B cell (primary cell): ENCODE measurements at regions not wholly inside any gene's neighbourhood (a gene's known extent, or its start where the extent isn't known, plus 50 kb on each side); places are given as distances from the start of the nearest gene placed in this dataset.

Source experiments
- ATAC-seq: fragments of 200-7000 bp; cut with Tn5 transposase; one replicate; pipeline ENCODE4 v1.10.0; 2021; ENCODE audit warnings: low read depth, mild to moderate bottlenecking, moderate number of reproducible peaks, moderate library complexity
- CTCF ChIA-PET: fragments of 350-600 bp; sonication (Branson Sonifier 250); formaldehyde crosslinking; loops from one replicate; lab custom pipeline; 2021; ENCODE audit warnings: antibody characterized with exemption, inconsistent platforms; lab: Charles Lee
- POLR2A ChIA-PET: fragments of 350-600 bp; sonication (Branson Sonifier 250); formaldehyde crosslinking; loops from one replicate; lab custom pipeline; 2021; ENCODE audit warnings: antibody characterized with exemption; lab: Charles Lee
- DNase-seq: peaks from one replicate; pipeline ENCODE4 v3.0.0; 2013
- H2AFZ ChIP-seq: 2 replicates; pipeline ENCODE4 v1.6.1; 2012; ENCODE audit warnings: mild to moderate bottlenecking, low read depth, low read length; ENCODE audit not compliant: insufficient read depth, poor library complexity, severe bottlenecking
- H3K27ac ChIP-seq, 2 donors: 1 replicate in 1 of 2; 2 replicates in 1 of 2; pipeline ENCODE4 v1.5.1; 2012 to 2013; ENCODE audit warnings: low read length in 2 of 2, mild to moderate bottlenecking in 2 of 2, moderate library complexity in 1 of 2
- H3K27me3 ChIP-seq, 4 experiments: fragments of 200-600 bp in 1 of 4; sonication (generic) in 1 of 4; replicated peaks in 1 of 4; 1 replicate in 2 of 4; 2 replicates in 2 of 4; pipeline versions ENCODE4 v1.6.1 to v1.7.0; 2013 to 2016; ENCODE audit warnings: low read length in 3 of 4, mild to moderate bottlenecking in 2 of 4, mixed read lengths in 1 of 4, moderate library complexity in 1 of 4; ENCODE audit not compliant: insufficient read depth in 4 of 4, control insufficient read depth in 3 of 4; ENCODE audit errors: control extremely low read depth in 1 of 4
- H3K36me3 ChIP-seq, 2 experiments: replicated peaks in 1 of 2; 1 replicate in 1 of 2; 2 replicates in 1 of 2; pipeline versions ENCODE4 v1.6.1 to v1.7.1; 2013; ENCODE audit warnings: low read length in 1 of 2; ENCODE audit not compliant: insufficient read depth in 2 of 2, control insufficient read depth in 1 of 2; ENCODE audit errors: control extremely low read depth in 1 of 2, extremely low read depth in 1 of 2
- H3K4me1 ChIP-seq, 2 donors: fragments of 200-600 bp in 1 of 2; sonication (generic) in 1 of 2; 1 replicate in 1 of 2; 2 replicates in 1 of 2; pipeline versions ENCODE4 v1.5.1 to v1.6.1; 2013 to 2017; ENCODE audit warnings: low read length in 2 of 2; ENCODE audit not compliant: control insufficient read depth in 2 of 2, insufficient read depth in 2 of 2
- H3K4me2 ChIP-seq: replicated peaks from 2 replicates; pipeline ENCODE3; 2012; ENCODE audit warnings: mild to moderate bottlenecking, low read depth, low read length; ENCODE audit not compliant: poor library complexity, severe bottlenecking
- H3K4me3 ChIP-seq, 5 experiments: fragments of 200-600 bp in 1 of 5; sonication (generic) in 1 of 5; 1 replicate in 3 of 5; 2 replicates in 2 of 5; pipeline versions ENCODE4 v1.5.1 to v1.7.0; 2011 to 2016; ENCODE audit warnings: low read length in 4 of 5, mild to moderate bottlenecking in 4 of 5, low read depth in 2 of 5, control low read depth in 1 of 5, moderate library complexity in 1 of 5; ENCODE audit not compliant: insufficient read depth in 1 of 5; ENCODE audit errors: control extremely low read depth in 1 of 5, extremely low read depth in 1 of 5
- H3K79me2 ChIP-seq: fragments of 200-600 bp; sonication (generic); one replicate; pipeline ENCODE4 v1.6.0; 2016; ENCODE audit warnings: low read length; ENCODE audit not compliant: control insufficient read depth, insufficient read depth
- H3K9ac ChIP-seq: fragments of 200-600 bp; sonication (generic); 2 replicates; pipeline ENCODE4 v1.6.1; 2017; ENCODE audit warnings: mild to moderate bottlenecking, low read length, moderate library complexity
- H3K9me3 ChIP-seq, 3 donors: one replicate each; pipeline versions ENCODE4 v1.6.1 to v1.7.1; 2013; ENCODE audit warnings: low read length in 2 of 3; ENCODE audit not compliant: control insufficient read depth in 2 of 3, insufficient read depth in 1 of 3; ENCODE audit errors: control extremely low read depth in 1 of 3
- H4K20me1 ChIP-seq: 2 replicates; pipeline ENCODE4 v1.6.0; 2012; ENCODE audit warnings: mild to moderate bottlenecking, low read length; ENCODE audit not compliant: insufficient read depth, control insufficient read depth, poor library complexity, severe bottlenecking
- H3K27ac Mint-ChIP-seq: one replicate; pipeline ENCODE4 v1.8.0; 2021; ENCODE audit warnings: mixed read lengths
- H3K27me3 Mint-ChIP-seq: one replicate; pipeline ENCODE4 v1.8.0; 2021; ENCODE audit warnings: mixed read lengths
- H3K4me1 Mint-ChIP-seq: one replicate; pipeline ENCODE4 v1.8.0; 2021; ENCODE audit warnings: mixed read lengths
- H3K4me3 Mint-ChIP-seq: one replicate; pipeline ENCODE4 v1.8.0; 2021; ENCODE audit warnings: mixed read lengths
- H3K9me3 Mint-ChIP-seq: one replicate; pipeline ENCODE4 v1.8.0; 2022; ENCODE audit warnings: mixed read lengths; ENCODE audit not compliant: insufficient read depth
- EZH2 ChIP-seq: IDR thresholded peaks from 2 replicates; pipeline ENCODE4 v1.6.1; 2012; ENCODE audit warnings: borderline replicate concordance, low read depth, mild to moderate bottlenecking, moderate library complexity, low read length; ENCODE audit not compliant: insufficient read depth, poor library complexity, severe bottlenecking
- WGBS: methylation state at CpG from one replicate; pipeline ENCODE4 v1.1.5; 2013; ENCODE audit warnings: missing lambda C conversion rate; ENCODE audit not compliant: insufficient coverage; 5-methylcytosine and 5-hydroxymethylcytosine counted together
- intact Hi-C: fragments of 100-400 bp; cut with micrococcal nuclease; formaldehyde crosslinking; loops from one replicate; pipeline ENCODE4 v1.10.0; 2022
- TF ChIP-seq, protein P1 (sequence below): fragments of 200-600 bp; IDR thresholded peaks from one replicate; pipeline ENCODE4 v1.8.0; 2022; ENCODE audit warnings: antibody characterized with exemption, mild to moderate bottlenecking

DNA sequence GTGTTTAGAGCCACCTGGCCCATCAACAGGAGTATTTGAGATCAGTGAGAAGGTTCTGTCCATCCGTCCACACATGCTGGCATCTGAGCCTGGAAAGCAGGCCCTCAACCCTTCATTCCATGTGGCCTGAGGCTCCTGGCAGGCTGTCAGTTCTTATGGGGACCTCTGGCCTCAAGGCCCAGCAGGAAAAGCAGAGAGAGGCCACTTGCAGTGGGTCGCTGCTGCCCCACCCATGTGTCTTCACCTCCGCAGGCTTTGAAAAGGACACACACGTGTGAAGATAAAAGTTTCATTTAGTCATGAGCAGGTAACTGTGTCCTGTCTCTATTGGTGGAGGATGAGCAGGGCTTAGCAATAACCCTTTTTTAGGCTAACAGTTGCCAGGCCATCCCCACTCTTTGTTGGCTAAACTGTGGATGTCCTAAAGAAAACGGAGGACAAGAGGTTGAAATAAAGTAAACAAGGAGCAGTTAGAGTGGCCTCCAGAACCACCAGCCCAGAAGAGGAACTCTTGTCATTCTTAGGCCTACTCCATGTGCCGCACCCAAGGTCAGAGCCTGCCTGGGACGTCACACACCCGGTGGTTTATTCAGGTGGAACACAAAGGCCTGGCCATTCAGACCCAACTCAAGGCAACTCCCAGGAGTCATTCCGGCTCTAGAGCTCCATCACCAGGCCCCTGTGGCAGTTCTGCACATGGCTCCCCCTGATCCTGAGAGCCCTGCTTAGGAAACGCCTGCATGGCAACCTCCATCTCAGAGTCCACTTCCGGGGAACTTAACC, 143.4 kb upstream of the CST7 start:
- no peaks in the 10 kb centered on the region for H3K9me3 Mint-ChIP-seq
- Histone ChIP-seq H3K4me2 (no peak overlapping the region), H2AFZ (no peak overlapping the region), H3K4me1 (no peaks in the 10 kb centered on the region), H3K9ac (no peak overlapping the region), H3K27ac (no peak overlapping the region), H4K20me1 (no peaks in the 10 kb centered on the region), H3K27me3 (no peaks in the 10 kb centered on the region), H3K9me3 (no peaks in the 10 kb centered on the region), H3K79me2 (no peaks in the 10 kb centered on the region), H3K4me3 (no peak overlapping the region), H3K36me3 (no peaks in the 10 kb centered on the region)
- TF ChIP-seq, protein P1, sequence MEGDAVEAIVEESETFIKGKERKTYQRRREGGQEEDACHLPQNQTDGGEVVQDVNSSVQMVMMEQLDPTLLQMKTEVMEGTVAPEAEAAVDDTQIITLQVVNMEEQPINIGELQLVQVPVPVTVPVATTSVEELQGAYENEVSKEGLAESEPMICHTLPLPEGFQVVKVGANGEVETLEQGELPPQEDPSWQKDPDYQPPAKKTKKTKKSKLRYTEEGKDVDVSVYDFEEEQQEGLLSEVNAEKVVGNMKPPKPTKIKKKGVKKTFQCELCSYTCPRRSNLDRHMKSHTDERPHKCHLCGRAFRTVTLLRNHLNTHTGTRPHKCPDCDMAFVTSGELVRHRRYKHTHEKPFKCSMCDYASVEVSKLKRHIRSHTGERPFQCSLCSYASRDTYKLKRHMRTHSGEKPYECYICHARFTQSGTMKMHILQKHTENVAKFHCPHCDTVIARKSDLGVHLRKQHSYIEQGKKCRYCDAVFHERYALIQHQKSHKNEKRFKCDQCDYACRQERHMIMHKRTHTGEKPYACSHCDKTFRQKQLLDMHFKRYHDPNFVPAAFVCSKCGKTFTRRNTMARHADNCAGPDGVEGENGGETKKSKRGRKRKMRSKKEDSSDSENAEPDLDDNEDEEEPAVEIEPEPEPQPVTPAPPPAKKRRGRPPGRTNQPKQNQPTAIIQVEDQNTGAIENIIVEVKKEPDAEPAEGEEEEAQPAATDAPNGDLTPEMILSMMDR = no peak
- no peak for TF ChIP-seq EZH2
- intact Hi-C loops = no loop called here
- DNase-seq = no peak
- no peak overlapping the region for H3K4me3 Mint-ChIP-seq
- POLR2A ChIA-PET = no interaction called here
- H3K4me1 Mint-ChIP-seq = no peaks in the 10 kb centered on the region
- H3K27ac Mint-ChIP-seq = no peak overlapping the region
- 87% methylated on average over 9 of the region's 11 CpGs for WGBS
- peaks cover 6% of the 10 kb centered on the region for H3K27me3 Mint-ChIP-seq
- CTCF ChIA-PET = no interaction called here
- ATAC-seq = no peak

DNA sequence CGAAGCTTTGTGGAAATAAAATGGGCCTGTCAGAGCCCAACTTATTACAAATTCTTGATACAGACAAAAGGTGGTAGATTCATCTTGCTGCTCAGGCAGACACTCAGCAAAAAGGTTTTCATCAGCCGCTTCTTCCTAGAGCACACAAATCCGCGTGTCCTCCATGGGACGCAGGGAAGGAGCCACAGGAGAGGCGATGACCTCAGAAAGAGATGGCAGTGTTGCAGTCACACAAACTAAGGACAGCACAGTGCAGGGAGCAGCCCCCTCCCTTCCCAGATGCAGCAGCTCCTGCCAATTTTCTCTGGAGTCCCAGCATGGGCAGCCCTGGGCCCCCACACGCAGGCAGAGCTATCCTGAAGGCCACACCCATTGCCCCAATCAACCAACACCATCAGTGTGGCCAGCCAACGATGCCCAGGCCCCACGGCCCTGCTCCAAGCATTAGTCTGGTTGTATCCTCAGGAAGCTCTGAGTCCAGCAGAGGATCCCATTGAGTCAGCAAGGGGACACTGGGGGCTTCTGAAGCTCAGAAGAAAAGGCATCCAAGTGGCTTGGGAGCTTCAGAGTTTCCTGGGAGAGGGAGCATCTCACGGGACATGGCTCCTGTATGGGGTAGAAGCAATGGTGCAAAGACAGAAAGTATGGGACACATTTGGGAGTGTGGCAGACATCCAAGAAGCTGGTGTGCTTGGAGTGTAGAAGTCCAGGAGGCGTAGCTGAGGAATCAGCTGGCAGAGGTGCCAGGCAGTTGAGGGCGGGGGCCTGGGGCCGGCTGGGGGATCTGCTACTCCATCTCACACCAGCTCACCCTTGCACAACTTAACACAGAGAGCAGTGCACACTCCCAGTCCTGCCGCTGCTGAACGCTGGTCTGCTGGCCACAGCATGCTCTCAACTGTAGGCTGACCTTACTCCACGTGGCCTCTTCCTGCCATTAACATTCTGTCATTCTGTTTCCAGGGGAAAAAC, 142.1 kb upstream of the CST7 start:
- ChIA-PET POLR2A (no interaction called here), CTCF (no interaction called here)
- Mint-ChIP-seq H3K9me3 (no peaks in the 10 kb centered on the region), H3K4me1 (no peaks in the 10 kb centered on the region), H3K27ac (no peak overlapping the region), H3K27me3 (peaks cover 6% of the 10 kb centered on the region), H3K4me3 (no peak overlapping the region)
- no peaks in the 10 kb centered on the region for H3K27me3 ChIP-seq
- no peak overlapping the region for H3K4me3 ChIP-seq
- no peak for DNase-seq
- intact Hi-C loops = no loop called here
- no peaks in the 10 kb centered on the region for H3K79me2 ChIP-seq
- H2AFZ ChIP-seq = no peak overlapping the region
- TF ChIP-seq, protein P1 = no peak
- no peak for TF ChIP-seq EZH2
- no peaks in the 10 kb centered on the region for H3K9me3 ChIP-seq
- ATAC-seq = no peak
- no peak overlapping the region for H3K9ac ChIP-seq
- H3K27ac ChIP-seq = no peak overlapping the region
- 95% methylated on average over 13 of the region's 16 CpGs for WGBS
- H3K4me1 ChIP-seq = no peaks in the 10 kb centered on the region
- no peak overlapping the region for H3K4me2 ChIP-seq
- no peaks in the 10 kb centered on the region for H4K20me1 ChIP-seq
- H3K36me3 ChIP-seq = no peaks in the 10 kb centered on the region
